H1 (cell line): ENCODE measurements at regions not wholly inside any gene's neighbourhood (a gene's known extent, or its start where the extent isn't known, plus 50 kb on each side); places are given as distances from the start of the nearest gene placed in this dataset.

ENCODE experiments used
- HDAC6 ChIP-seq: IDR thresholded peaks from one replicate; pipeline ENCODE4 v1.7.1; 2012; ENCODE audit warnings: low read depth, mild to moderate bottlenecking, inconsistent platforms, low read length, moderate library complexity

GRCh38 chr15:83379579-83379959, 67.6 kb upstream of the SH3GL3 start (continued):
- TF ChIP-seq HDAC6: no peak
- TF ChIP-seq, all 59 proteins: peak for 0
